GM12878 (cell line): ENCODE measurements at regions not wholly inside any gene's neighbourhood (a gene's known extent, or its start where the extent isn't known, plus 50 kb on each side); places are given as distances from the start of the nearest gene placed in this dataset.

Source experiments
- BHLHE40 ChIP-seq, 2 experiments: fragments of 450-650 bp in 1 of 2; IDR thresholded peaks; 2 replicates each; pipeline ENCODE4 v1.6.1; 2011 to 2017; ENCODE audit warnings: low read depth in 2 of 2, borderline replicate concordance in 1 of 2, improper control_type of control experiment in 1 of 2, low read length in 1 of 2, mild to moderate bottlenecking in 1 of 2
- BRCA1 ChIP-seq: IDR thresholded peaks from 2 replicates; pipeline ENCODE4 v1.6.1; 2011; ENCODE audit warnings: low read depth, low read length, improper control_type of control experiment
- GABPA ChIP-seq: IDR thresholded peaks from 2 replicates; pipeline ENCODE4 v1.6.1; 2014; ENCODE audit warnings: antibody characterized with exemption, low read depth, mild to moderate bottlenecking, inconsistent platforms
- HDAC2 ChIP-seq: fragments of 200-600 bp; sonication (generic); IDR thresholded peaks from 2 replicates; pipeline ENCODE4 v1.6.1; 2017
- POLR2AphosphoS5 ChIP-seq: IDR thresholded peaks from 2 replicates; pipeline ENCODE4 v1.6.1; 2011; ENCODE audit warnings: mild to moderate bottlenecking, low read length, inconsistent platforms
- RBBP5 ChIP-seq: fragments of 200-600 bp; sonication (generic); conservative IDR thresholded peaks from 2 replicates; pipeline ENCODE4 v1.6.1; 2016
- SIN3A ChIP-seq: IDR thresholded peaks from 2 replicates; pipeline ENCODE4 v1.6.1; 2012; ENCODE audit warnings: low read depth, low read length, improper control_type of control experiment
- SMC3 ChIP-seq: IDR thresholded peaks from 2 replicates; pipeline ENCODE4 v1.6.1; 2011; ENCODE audit warnings: low read length, improper control_type of control experiment, borderline replicate concordance
- ZNF217 ChIP-seq: fragments of 450-650 bp; IDR thresholded peaks from 2 replicates; pipeline ENCODE4 v1.6.1; 2017; ENCODE audit warnings: antibody characterized with exemption, mild to moderate bottlenecking
- ZSCAN29 ChIP-seq: fragments of 450-650 bp; IDR thresholded peaks from 2 replicates; pipeline ENCODE4 v1.6.1; 2017; ENCODE audit warnings: mild to moderate bottlenecking, moderate library complexity
- TF ChIP-seq, protein P1 (sequence below): IDR thresholded peaks from 2 replicates; pipeline ENCODE4 v1.6.1; 2012; ENCODE audit warnings: low read depth, low read length, improper control_type of control experiment
- TF ChIP-seq, protein P2 (sequence below): fragments of 450-650 bp; IDR thresholded peaks from 2 replicates; pipeline ENCODE4 v1.6.1; 2018; ENCODE audit warnings: mild to moderate bottlenecking, low read depth, moderate library complexity; ENCODE audit not compliant: partially characterized antibody
- TF ChIP-seq, protein P3 (sequence below): fragments of 450-650 bp; IDR thresholded peaks from 2 replicates; pipeline ENCODE4 v1.6.1; 2017; ENCODE audit warnings: mild to moderate bottlenecking

DNA sequence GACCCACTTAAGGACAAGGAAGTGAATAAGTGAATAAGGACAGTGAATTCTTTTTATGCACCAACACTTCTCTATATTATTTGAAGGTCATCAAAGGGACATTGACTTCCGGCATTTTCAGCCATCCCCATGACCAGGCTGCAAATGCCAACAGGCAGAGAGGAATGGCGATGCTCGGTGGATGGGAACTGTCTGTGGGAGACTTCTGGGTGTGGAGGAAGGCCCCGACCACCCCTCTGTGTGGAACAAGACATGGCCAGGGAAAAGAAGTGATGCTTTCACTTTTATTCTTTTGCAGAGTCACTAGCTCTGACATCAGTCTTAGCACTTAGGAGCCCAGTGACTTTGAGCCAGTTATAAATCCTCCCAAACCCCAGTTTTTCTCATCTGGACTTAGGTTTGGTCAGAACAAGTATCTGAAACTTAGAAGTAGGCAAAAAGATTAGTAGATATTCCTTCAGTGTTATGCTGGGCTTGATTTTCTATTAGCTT lies 84.5 kb downstream of the KBTBD8 start:
- TF ChIP-seq POLR2AphosphoS5: no peak
- TF ChIP-seq, protein P1, sequence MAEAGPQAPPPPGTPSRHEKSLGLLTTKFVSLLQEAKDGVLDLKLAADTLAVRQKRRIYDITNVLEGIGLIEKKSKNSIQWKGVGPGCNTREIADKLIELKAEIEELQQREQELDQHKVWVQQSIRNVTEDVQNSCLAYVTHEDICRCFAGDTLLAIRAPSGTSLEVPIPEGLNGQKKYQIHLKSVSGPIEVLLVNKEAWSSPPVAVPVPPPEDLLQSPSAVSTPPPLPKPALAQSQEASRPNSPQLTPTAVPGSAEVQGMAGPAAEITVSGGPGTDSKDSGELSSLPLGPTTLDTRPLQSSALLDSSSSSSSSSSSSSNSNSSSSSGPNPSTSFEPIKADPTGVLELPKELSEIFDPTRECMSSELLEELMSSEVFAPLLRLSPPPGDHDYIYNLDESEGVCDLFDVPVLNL: no peak
- no peak for TF ChIP-seq GABPA
- TF ChIP-seq SIN3A: no peak
- no peak for TF ChIP-seq HDAC2
- no peak for TF ChIP-seq RBBP5
- no peak for TF ChIP-seq SMC3
- TF ChIP-seq BRCA1: no peak
- TF ChIP-seq, protein P2, sequence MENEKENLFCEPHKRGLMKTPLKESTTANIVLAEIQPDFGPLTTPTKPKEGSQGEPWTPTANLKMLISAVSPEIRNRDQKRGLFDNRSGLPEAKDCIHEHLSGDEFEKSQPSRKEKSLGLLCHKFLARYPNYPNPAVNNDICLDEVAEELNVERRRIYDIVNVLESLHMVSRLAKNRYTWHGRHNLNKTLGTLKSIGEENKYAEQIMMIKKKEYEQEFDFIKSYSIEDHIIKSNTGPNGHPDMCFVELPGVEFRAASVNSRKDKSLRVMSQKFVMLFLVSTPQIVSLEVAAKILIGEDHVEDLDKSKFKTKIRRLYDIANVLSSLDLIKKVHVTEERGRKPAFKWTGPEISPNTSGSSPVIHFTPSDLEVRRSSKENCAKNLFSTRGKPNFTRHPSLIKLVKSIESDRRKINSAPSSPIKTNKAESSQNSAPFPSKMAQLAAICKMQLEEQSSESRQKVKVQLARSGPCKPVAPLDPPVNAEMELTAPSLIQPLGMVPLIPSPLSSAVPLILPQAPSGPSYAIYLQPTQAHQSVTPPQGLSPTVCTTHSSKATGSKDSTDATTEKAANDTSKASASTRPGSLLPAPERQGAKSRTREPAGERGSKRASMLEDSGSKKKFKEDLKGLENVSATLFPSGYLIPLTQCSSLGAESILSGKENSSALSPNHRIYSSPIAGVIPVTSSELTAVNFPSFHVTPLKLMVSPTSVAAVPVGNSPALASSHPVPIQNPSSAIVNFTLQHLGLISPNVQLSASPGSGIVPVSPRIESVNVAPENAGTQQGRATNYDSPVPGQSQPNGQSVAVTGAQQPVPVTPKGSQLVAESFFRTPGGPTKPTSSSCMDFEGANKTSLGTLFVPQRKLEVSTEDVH: no peak
- no peak for TF ChIP-seq BHLHE40 (IDR thresholded peaks at IDR 0.05; ENCODE audit: borderline replicate concordance in 1 of 2, low read depth in 2 of 2, low read length in 1 of 2)
- no peak for TF ChIP-seq ZSCAN29
- TF ChIP-seq, protein P3, sequence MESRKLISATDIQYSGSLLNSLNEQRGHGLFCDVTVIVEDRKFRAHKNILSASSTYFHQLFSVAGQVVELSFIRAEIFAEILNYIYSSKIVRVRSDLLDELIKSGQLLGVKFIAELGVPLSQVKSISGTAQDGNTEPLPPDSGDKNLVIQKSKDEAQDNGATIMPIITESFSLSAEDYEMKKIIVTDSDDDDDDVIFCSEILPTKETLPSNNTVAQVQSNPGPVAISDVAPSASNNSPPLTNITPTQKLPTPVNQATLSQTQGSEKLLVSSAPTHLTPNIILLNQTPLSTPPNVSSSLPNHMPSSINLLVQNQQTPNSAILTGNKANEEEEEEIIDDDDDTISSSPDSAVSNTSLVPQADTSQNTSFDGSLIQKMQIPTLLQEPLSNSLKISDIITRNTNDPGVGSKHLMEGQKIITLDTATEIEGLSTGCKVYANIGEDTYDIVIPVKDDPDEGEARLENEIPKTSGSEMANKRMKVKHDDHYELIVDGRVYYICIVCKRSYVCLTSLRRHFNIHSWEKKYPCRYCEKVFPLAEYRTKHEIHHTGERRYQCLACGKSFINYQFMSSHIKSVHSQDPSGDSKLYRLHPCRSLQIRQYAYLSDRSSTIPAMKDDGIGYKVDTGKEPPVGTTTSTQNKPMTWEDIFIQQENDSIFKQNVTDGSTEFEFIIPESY: no peak
- no peak for TF ChIP-seq ZNF217
